T1000 (cell line): ENCODE measurements at regions not wholly inside any gene's neighbourhood (a gene's known extent, or its start where the extent isn't known, plus 50 kb on each side); places are given as distances from the start of the nearest gene placed in this dataset.
"Not testable (repeated sequence)": the region's sequence is repeated elsewhere in the genome, so short reads cannot be mapped to it uniquely, and the experiment has no call there.

ENCODE experiments used
- DNase-seq: peaks from one replicate; lab custom pipeline; 2025; ENCODE audit warnings: mixed read lengths; lab: John Stamatoyannopoulos, UW

DNA sequence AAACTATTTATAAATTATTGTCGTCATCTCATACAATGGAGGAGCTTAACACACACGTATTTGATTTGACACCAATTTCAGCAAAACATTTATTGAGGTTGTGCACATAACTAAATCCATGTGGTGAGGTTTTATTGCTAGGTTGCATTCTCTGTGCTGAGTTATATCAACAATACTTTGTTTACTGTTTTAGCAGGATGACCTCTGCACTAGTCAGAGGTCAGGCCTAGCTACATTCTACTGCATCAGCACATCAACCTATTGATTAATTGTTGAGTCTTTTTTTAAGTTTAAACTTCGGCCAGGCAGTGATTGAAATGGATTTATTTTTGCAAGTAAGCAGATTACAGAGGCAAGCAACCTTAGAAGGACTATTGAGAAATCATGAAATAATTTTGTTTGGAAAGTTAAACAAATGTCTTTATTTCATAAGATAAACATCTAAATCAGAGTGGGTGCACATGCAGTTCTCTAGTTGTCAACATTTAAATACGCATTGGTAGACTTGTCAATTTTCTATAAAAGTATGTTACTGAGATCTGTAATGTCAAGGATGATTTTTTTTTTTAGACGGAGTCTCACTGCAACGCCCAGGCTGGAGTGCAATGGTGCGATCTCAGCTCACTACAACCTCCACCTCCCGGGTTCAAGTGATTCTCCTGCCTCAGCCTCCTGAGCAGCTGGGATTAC is 75.2 kb upstream of the CD28 start:
- no peak for DNase-seq

DNA sequence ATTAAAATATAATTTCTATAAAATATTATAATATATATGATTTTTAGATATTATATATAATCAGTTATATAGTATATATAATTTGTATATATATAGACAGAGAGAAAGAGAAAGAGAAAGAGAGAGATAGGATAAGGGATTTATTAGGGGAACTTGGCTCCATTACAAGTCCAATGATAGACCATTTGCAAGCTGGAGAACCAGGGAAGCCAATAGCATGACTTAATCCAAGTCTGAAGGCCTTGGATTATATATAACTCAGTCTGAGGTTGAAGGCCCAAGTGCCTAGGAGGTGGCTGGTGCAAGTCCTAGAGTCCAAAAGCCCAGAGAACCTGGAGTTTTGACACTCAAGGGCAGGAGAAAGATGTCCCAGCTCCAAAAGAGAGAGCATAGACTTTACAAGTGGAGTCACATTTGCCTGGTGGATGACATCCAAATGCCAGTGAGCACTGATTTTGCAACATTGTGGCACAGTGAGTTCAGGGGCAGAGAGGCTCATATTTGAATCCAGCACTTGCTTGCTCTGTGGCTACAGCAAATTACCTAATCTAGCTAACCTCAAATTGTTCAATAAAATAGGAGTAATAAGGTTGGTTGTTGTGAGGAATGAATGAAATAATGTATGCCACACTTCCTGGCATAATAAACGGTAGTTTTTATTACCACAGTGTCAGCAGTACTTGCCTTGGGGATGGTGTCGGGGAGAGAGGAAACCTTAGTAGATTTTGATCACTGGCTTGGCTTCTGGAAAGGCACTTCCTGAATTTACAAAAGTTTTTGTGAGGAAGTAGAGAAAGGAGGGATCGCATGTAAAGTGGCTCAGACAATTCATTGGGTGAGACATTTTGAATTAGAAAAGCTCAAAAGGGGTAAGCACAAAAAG is 69.6 kb upstream of the CD28 start:
- peak; percentile 5 for DNase-seq

DNA sequence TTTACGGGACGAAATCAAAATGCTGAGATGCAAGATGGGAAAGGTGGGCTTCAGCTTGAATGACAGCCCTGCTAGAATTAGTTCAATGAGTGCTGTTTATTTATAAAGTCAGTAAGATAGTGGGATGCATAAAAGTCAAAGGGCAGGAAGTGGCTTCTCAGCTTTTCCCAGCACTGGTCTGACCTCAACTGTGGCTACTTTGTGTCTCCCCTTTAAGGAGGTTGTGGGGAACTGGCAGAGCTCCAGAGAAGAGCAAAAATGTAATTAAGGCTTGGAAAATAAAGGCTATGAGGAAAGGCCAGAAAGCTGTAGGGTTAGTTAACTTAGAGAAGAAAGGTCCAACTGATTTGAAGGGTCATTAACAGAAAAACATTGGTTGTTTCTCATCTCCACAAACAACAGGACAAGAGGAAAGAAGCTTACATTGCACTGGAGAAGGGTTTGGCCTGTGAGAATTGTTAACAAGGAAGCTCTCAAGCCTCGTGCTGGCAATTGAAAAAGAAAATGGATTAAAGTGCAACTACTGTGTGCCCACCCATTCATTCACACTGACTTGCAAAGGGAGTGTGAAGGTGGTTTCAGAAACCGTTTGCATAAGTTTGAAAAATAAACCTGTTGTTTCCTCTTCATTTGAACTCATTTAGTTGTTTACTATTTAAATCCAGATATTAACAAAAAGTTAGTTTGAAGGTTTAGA is 68.8 kb upstream of the CD28 start:
- DNase-seq, result no peak

DNA sequence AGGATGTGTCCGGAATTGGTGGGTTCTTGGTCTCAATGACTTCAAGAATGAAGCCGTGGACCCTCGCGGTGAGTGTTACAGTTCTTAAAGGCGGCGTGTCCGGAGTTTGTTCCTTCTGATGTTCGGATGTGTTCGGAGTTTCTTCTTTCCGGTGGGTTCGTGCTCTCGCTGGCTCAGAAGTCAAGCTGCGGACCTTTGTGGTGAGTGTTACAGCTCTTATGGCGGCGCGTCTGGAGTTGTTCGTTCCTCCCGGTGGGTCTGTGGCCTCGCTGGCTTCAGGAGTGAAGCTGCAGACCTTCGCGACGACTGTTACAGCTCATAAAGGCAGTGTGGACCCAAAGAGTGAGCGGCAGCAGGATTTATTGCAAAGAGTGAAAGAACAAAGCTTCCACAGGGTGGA is 64.6 kb upstream of the CD28 start:
- not testable (repeated sequence) for DNase-seq

DNA sequence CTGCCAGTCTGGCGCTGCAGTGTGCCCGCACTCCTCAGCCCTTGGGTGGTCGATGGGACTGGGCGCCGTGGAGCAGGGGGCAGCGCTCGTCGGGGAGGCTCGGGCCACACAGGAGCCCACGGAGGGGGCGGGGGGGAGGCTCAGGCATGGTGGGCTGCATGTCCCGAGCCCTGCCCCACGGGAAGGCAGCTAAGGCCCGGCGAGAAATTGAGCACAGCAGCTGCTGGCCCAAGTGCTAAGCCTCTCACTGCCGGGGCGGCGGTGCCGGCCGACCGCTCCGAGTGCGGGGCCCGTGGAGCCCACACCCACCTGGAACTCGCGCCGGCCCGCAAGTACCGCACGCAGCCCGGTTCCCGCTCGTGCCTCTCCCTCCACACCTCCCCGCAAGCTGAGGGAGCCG is 63.6 kb upstream of the CD28 start:
- not testable (repeated sequence) for DNase-seq

DNA sequence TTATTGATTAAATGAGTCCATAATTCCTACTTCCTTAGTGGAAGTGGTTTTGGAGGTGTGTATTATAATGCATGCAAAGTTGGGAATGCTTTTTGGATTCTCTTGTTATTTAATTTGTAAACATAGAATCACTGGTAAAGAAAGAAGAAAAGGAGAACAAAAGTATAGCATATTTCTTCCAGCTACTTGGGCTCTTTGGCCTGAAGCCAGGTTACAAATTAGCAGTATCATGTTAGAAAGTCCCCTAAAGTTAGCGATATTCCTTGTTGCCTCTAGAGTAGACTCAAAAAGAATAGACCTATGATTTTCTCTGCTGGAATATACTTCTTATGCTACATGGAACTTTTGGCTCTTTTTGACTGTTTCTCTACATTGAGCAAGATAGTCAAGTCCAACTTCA is 60.6 kb upstream of the CD28 start:
- no peak for DNase-seq

DNA sequence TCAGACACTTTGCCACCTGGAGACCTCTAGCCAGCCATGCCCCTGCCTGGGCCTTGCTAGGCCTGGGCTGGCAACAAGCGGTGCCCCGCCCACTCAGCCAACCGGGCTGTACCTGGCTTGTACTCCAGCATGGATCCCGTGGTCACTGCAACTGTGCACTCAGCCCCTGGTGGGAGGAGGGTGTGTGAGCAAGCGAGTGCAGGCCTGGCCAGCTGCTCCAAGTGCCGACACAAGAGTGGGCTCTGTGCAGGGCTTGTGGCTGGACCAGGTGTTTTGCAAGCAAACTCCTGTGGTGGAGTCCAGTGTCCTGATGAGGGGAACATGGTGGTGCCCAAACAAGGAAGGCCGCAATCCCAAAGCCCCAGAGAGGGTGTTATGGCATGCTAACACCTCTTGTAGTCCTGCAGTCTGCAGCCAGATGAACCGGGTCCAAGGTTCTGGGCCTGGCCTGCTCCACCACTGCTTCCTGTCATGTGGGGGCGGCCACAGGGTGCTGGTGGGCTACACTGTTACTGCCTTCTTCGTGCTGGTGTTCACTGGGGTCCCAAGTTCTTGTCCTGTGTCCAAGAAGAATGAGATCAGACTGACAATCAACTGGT is 60.1 kb upstream of the CD28 start:
- no peak for DNase-seq

DNA sequence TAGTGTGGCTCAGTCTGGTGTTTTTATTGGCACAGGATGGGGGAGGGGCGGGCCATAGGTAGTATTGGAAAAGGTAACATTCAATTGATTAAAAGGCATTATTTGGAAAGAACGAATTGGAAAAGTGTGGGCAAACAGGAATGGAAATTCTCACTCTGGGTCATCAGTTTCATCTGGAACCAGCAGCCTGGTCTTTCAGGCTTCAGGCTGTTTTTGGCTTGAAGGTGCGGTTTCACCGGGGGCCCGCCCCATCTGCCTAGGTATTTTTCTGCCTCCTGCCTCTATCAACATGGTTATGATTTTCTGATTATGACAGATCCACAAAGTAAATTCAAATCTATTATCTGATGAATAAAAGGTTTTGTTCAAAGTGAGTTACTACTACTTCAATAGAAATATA is 59.5 kb upstream of the CD28 start:
- no peak for DNase-seq

DNA sequence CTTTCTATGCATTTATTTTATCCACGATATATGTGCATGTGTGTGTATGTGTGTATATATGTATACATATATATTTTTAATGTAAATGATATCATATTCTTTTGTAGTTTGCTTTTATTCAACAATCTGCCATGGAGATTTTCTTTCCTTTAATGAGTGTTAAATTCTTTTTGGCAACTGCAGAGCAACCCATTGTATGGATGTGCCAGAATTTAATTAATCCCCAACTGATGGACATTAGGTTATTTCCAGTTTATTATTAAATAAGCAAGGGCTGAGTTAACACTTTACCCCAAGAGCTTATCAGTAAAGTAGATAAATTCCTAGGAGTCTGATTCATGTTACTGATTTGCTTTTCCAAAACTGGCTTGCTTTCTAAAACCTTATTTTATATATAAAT is 58.9 kb upstream of the CD28 start:
- no peak for DNase-seq

DNA sequence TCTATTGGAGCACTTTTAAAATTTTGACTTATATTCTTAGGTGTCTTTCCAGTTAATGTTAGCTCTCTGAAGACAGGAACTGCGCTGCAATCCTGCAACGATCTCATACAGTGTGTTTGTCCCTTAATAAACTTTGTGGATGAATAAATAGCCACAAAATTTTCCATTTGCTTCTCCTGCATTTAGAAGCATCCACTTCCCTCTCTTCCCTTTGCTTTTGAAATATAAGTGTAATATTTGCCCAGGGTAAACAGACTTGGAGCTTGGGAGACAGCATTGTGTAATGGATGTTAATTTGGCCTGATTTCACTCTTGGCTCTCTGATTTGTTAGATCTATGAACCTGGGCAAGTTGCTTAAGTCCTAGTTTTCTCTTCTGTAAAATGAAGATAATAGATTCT is 58.2 kb upstream of the CD28 start:
- no peak for DNase-seq

DNA sequence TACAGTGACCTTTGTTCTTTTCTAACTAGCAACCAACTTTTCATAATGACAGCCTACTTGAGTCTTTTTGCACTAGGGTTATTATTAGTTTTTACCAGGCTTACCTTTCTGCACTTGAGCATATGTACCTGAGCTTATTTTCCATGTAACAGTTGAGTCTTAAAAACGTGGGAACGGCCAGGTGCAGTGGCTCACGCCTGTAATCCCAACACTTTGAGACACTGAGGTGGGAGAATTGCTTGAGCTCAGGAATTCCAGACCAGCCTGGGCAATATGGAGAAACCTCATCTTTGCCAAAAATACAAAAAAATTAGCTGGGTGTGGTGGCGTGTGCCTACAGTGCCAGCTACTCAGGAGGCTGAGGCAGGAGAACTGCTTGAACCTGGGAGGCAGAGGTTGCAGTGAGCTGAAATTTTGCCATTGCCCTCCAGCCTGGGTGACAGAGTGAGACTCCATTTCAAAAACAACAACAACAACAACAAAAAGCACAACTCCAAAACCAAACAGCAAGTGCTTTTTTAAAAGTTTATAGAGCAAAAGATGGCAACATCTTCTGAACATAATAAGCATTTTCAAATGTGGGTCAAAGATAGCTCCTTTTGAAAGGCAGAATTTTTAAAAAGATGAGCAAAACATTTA is 57.1 kb upstream of the CD28 start:
- no peak for DNase-seq

DNA sequence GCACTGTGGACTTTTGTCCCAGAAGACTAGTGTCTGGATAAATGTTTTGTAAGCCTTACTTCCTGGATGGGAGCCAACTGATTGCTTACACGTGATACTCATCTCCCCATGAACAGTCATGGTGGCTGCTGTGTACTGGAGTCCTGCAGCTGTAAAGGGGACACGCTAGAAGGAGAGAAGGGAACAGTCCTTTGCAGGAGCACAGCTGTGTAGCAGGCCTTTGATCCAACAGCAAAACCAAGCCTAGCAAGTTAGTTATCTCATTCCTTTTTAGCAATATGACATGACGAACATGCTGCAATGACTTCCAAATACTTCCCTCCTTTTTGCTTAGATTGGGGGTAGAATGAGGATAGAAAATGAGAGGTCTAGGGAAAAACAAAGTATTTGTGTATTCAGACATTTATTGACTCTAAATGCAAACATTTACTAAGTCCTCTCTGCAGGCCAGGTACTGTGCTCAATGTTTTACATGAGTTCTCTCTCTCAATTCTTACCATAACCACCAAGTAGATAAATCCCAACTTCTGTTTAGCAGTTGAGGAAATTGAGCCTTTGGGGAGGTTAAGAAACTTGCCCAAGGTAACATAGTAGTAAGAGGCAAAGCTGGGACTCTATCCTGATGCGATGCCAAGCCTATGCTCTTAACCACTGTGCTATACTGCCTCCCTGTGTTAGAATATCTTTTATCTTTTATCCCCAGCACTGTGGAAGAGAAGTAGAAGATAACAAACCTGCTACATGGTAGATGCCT is 55.4 kb upstream of the CD28 start:
- DNase-seq, result no peak

DNA sequence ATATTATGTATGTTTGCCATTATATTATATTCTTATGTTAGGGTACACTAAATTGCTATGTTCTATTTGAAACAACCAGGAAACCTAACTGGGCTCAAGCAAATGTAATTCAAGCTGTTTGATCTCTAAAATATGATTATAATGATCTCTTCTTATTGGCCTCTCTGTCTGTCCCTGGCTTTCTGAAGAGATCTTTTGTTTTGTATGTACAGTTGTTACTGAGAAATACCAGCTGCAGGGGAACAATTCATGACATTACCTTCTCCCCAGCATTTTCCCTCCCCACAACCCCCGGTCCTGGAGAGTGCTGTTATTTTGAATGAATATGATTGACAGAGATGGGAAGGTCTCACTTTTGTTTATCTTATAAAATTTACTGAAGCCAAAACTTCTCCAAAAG is 54.8 kb upstream of the CD28 start:
- no peak for DNase-seq

DNA sequence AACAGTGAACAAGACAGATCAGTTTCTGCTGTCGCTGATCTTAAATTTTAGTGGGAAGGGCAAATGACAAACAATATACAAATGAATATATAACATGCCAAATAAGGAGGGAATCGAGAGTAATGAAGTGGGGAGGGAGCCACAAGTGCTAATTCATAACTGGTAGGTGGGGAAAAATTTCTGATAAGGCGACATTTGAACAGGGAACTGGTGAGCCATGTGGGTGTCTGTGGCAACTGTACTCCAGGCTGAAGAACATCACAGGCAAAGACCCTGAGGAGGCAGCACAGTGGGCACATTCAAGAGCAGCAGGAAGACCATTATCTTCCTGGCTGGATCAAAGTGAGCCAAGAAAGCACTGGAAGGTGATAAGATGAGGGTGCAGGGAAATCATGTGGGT is 51.6 kb upstream of the CD28 start:
- no peak for DNase-seq

DNA sequence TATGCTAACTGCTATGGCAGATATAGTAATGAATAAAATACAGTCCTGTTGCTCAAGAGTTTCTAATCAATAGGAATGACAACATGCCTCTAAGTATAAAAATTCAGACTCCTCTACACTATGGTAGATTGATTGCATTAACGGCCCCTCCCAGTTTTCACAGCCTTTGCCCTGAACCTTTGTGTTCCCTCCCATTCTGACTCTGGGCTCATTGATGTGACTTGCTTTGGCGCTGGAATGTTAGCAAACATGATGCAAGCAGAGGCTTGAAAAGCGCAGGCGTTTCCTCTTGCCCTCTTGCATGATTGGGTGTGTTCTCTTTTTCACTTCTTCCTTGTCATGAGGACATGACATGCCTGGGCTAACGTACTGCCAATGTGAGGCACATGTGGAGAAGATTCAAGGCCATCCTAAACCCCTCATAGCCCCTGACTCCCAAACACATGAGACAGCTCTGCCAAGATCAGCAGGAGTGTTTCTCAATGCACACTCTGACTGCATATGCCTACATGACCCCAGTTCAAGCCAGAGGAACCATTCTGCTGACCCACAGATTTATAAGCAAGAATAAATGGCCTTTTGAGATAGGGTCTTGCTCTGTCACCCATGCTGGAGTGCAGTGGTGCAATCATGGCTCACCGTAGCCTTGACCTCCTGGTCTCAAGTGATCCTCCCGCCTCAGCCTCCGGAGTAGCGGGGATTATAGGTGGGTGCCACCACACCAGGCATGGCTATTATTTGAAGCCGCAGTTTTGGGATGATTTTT is 49.7 kb upstream of the CD28 start:
- DNase-seq, result no peak
